ENCODE measurements at regions not wholly inside any gene's neighbourhood (a gene's known extent, or its start where the extent isn't known, plus 50 kb on each side); places are given as distances from the start of the nearest gene placed in this dataset.

DNA sequence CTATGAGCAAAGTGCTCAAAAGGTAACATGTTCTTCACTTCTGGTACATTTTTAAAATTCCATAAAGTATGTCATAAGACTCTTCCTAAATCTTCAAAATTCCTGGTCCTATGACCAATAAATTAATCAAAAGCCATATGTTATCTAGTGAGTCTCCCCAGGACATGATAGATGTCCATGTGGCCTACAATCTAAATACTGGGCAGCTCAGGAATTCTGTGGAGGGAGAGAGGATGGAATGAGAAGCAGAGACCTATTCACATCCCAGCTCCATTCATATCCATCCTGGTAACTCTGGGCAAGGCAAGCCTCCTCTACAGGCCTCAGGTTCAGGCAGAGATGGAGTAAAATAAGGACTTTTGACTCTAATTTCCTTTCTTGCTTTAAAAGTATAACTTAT, 224.8 kb downstream of the MTERF1 start:
- TF ChIP-seq POLR2AphosphoS5 (IDR thresholded peaks at IDR 0.05) (no peak), SMC3 (conservative IDR thresholded peaks at IDR 0.05; ENCODE audit: poor library complexity) (no peak), EZH2 (IDR thresholded peaks at IDR 0.05; ENCODE audit: borderline replicate concordance, insufficient read depth, low read length, poor library complexity, severe bottlenecking) (no peak), TAF1 (IDR thresholded peaks at IDR 0.05; ENCODE audit: low read depth) (no peak), MXI1 (conservative IDR thresholded peaks at IDR 0.05; ENCODE audit: poor library complexity, severe bottlenecking) (no peak), RAD21 (conservative IDR thresholded peaks at IDR 0.05) (no peak)
- TF ChIP-seq, protein P1, sequence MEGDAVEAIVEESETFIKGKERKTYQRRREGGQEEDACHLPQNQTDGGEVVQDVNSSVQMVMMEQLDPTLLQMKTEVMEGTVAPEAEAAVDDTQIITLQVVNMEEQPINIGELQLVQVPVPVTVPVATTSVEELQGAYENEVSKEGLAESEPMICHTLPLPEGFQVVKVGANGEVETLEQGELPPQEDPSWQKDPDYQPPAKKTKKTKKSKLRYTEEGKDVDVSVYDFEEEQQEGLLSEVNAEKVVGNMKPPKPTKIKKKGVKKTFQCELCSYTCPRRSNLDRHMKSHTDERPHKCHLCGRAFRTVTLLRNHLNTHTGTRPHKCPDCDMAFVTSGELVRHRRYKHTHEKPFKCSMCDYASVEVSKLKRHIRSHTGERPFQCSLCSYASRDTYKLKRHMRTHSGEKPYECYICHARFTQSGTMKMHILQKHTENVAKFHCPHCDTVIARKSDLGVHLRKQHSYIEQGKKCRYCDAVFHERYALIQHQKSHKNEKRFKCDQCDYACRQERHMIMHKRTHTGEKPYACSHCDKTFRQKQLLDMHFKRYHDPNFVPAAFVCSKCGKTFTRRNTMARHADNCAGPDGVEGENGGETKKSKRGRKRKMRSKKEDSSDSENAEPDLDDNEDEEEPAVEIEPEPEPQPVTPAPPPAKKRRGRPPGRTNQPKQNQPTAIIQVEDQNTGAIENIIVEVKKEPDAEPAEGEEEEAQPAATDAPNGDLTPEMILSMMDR (IDR thresholded peaks at IDR 0.05; ENCODE audit: poor library complexity, severe bottlenecking), result no peak
- TF ChIP-seq, protein P2, sequence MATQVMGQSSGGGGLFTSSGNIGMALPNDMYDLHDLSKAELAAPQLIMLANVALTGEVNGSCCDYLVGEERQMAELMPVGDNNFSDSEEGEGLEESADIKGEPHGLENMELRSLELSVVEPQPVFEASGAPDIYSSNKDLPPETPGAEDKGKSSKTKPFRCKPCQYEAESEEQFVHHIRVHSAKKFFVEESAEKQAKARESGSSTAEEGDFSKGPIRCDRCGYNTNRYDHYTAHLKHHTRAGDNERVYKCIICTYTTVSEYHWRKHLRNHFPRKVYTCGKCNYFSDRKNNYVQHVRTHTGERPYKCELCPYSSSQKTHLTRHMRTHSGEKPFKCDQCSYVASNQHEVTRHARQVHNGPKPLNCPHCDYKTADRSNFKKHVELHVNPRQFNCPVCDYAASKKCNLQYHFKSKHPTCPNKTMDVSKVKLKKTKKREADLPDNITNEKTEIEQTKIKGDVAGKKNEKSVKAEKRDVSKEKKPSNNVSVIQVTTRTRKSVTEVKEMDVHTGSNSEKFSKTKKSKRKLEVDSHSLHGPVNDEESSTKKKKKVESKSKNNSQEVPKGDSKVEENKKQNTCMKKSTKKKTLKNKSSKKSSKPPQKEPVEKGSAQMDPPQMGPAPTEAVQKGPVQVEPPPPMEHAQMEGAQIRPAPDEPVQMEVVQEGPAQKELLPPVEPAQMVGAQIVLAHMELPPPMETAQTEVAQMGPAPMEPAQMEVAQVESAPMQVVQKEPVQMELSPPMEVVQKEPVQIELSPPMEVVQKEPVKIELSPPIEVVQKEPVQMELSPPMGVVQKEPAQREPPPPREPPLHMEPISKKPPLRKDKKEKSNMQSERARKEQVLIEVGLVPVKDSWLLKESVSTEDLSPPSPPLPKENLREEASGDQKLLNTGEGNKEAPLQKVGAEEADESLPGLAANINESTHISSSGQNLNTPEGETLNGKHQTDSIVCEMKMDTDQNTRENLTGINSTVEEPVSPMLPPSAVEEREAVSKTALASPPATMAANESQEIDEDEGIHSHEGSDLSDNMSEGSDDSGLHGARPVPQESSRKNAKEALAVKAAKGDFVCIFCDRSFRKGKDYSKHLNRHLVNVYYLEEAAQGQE (IDR thresholded peaks at IDR 0.05; ENCODE audit: borderline replicate concordance), result no peak
- Histone ChIP-seq H4K20me1 (ENCODE audit: insufficient read depth) (no peaks in the 10 kb centered on the region), H3K9me3 (ENCODE audit: low read length) (no peaks in the 10 kb centered on the region), H3K9me2 (ENCODE audit: insufficient read depth, low read length) (no peaks in the 10 kb centered on the region), H3K9ac (ENCODE audit: low read length) (no peak overlapping the region), H3K4me3 (ENCODE audit: low read length) (no peak overlapping the region), H3K27ac (ENCODE audit: low read length) (no peak overlapping the region), H3K36me3 (ENCODE audit: insufficient read depth, low read length) (no peaks in the 10 kb centered on the region), H3F3A (ENCODE audit: insufficient read depth, low read length, poor library complexity, severe bottlenecking) (no peaks in the 10 kb centered on the region), H3K79me2 (replicated peaks; ENCODE audit: insufficient read depth, low read length) (no peaks in the 10 kb centered on the region), H3K4me2 (ENCODE audit: low read length) (no peak overlapping the region), H2AFZ (ENCODE audit: low read depth, low read length) (no peak overlapping the region), H3K27me3 (ENCODE audit: insufficient read depth, low read depth, low read length) (no peaks in the 10 kb centered on the region)

DNA sequence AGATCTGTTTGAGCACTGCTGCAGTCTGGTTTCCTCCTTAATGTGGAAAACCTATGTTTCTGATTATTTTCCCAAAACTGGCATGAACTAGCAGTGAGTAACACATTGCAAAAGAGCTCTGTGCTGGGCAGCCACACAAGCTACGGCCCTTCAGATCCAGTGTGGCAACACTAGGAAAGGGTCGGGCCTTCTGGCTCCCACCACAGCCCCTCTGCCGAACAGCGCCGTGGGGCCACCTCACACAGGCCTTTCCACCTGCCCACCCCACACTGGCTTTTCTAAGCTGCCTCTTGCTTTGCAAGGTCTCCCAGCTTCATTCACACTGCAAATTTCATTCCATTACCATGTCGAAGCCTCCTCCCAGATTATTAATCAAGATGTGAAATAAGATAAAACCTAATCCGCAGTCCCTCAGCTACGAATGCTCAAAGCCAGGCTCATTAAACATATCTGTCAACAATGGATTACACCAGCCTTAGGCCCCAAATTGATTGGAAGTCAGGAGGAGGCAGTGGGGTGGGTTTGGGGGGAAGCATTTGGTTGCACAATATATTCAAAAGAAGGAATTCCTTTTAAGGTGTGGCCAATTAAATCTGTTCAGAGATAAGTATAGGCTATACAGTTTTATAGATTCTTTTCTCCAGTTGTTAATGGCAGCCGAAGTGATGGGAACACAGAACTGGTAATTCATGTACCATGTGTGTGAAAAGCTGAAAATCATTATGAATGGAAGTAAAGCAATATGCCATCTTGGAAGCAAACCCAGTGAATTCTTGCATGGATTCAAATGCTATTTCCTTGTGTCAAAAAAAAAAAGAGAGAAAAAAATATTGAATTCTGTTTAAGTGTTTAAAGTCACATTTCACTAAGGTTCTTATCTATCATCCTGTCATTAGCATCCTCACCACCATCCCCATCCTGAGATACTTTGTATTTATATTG, 223.7 kb downstream of the MTERF1 start:
- no peaks in the 10 kb centered on the region for H3K27me3 ChIP-seq (ENCODE audit: insufficient read depth, low read depth, low read length)
- H3K36me3 ChIP-seq (ENCODE audit: insufficient read depth, low read length), result no peaks in the 10 kb centered on the region
- H2AFZ ChIP-seq (ENCODE audit: low read depth, low read length), result no peak overlapping the region
- H3K4me3 ChIP-seq (ENCODE audit: low read length), result no peak overlapping the region
- no peaks in the 10 kb centered on the region for H3K79me2 ChIP-seq (replicated peaks; ENCODE audit: insufficient read depth, low read length)
- no peak overlapping the region for H3K4me2 ChIP-seq (ENCODE audit: low read length)
- H3K9ac ChIP-seq (ENCODE audit: low read length), result no peak overlapping the region
- no peaks in the 10 kb centered on the region for H3K9me2 ChIP-seq (ENCODE audit: insufficient read depth, low read length)
- no peaks in the 10 kb centered on the region for H3F3A ChIP-seq (ENCODE audit: insufficient read depth, low read length, poor library complexity, severe bottlenecking)
- no peak overlapping the region for H3K27ac ChIP-seq (ENCODE audit: low read length)
- H3K9me3 ChIP-seq (ENCODE audit: low read length), result no peaks in the 10 kb centered on the region
- no peaks in the 10 kb centered on the region for H4K20me1 ChIP-seq (ENCODE audit: insufficient read depth)
- TF ChIP-seq POLR2AphosphoS5 (IDR thresholded peaks at IDR 0.05) (no peak), TAF1 (IDR thresholded peaks at IDR 0.05; ENCODE audit: low read depth) (no peak), EZH2 (IDR thresholded peaks at IDR 0.05; ENCODE audit: borderline replicate concordance, insufficient read depth, low read length, poor library complexity, severe bottlenecking) (no peak)
- TF ChIP-seq, protein P2 (IDR thresholded peaks at IDR 0.05; ENCODE audit: borderline replicate concordance), result no peak
- TF ChIP-seq, protein P1 (IDR thresholded peaks at IDR 0.05; ENCODE audit: poor library complexity, severe bottlenecking), result no peak

Measured in neural cell (in vitro differentiated cells).